Epidermal melanocyte (primary cell): ENCODE measurements at regions not wholly inside any gene's neighbourhood (a gene's known extent, or its start where the extent isn't known, plus 50 kb on each side); places are given as distances from the start of the nearest gene placed in this dataset.
A peak's percentile ranks its signal among the peaks of the same experiment; 100 is the strongest.

Experiments
- DNase-seq: peaks from one replicate; pipeline ENCODE4 v3.0.0; 2011; ENCODE audit warnings: low spot score; ENCODE audit not compliant: insufficient read length

DNA sequence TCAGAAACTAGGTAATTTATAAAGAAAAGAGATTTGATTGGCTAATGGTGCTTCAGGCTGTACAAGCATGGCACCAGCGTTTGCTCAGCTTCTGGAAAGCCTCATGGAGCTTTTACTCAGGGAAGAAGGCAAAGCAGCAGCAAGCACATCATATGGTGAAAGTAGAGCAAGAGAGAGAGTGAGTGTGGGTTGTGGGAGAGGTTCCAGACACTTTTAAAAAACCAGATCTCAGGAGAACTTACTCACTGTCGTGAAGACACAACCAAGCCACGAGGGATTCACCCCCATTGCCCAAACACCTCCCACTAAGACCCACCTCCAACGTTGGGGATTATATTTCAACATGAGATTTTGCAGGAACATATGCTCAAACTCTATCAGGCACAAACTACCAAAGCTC lies 554.6 kb upstream of the TNP1 start:
- no peak for DNase-seq

DNA sequence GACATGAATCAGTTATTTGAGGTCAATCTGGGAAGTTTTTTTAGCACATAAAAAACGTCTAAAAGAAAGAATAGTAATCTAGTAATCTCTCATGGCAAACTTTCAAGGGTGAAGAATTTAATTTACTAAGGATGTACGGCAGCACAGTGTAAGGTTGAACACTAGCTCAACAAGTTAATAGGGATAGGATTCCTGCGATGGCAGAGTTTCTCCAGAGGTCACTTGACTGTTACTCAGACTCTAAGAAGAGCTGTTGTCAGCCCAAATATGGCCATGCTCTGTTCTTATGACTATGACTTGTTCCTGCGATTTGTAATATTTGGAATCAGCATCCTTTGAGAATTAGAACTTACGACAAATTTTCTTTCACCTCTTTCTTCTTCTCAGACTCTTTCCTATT lies 553.3 kb upstream of the TNP1 start:
- DNase-seq, result no peak

- no peak for DNase-seq
Observed at GRCh38 chr2:217412721-217413120, 552.9 kb upstream of the TNP1 start.

DNA sequence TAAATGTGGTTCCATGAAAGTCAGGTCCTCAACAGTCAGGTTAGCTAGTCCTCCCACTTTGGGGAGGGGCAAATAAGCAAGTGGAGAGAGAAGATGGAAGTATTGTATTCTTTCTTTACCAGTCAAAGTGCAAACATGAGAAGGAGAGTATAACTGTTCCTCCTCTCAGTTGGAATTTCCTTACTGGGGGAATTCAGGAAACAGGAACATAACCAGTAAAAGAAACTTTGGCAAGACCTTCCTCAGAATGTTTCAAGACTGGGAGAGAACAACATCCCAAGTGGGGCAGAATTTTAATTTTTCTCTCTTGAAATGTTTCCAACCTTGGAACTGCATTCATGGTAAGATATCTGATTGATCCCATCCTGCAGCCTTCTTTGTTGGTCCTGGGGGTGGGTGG lies 552.4 kb upstream of the TNP1 start:
- DNase-seq, result no peak

GRCh38 chr2:217410681-217410960 lies 550.8 kb upstream of the TNP1 start:
- DNase-seq, result no peak

DNA sequence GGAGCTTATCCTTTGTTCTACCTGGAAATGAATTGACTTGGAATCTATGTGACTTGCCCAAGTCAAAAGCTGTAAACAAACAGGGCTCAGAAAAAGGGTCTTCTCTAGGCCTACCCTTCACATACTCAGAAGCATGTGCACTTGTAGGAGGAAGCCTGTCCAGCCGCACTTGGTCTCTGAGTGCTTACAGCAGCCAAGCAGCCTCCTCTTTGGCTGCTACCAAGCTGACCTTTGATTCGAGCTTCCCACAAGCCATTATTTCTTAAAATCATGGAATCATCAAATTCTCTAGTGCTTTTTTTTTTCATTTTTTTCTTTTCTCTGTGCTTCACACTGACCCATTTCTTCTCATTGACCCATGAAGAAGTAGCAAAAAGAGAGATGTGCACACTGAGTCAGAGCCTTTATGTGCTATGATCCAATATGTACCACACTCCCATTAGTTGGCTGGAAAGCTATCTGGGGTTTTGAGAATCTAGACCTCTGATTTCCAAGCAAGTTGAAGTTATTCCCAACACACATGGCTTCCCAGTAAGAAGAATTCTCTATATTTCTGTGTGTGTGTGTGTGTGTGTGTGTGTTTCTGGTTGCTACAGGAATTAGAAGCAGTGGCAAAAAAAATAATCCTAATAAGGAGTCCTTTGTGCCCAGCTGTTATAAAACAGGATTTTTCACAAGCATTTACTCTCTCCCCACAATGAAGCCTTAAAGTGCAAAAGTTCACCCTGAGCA lies 550.3 kb upstream of the TNP1 start:
- peak; percentile 58 for DNase-seq

DNA sequence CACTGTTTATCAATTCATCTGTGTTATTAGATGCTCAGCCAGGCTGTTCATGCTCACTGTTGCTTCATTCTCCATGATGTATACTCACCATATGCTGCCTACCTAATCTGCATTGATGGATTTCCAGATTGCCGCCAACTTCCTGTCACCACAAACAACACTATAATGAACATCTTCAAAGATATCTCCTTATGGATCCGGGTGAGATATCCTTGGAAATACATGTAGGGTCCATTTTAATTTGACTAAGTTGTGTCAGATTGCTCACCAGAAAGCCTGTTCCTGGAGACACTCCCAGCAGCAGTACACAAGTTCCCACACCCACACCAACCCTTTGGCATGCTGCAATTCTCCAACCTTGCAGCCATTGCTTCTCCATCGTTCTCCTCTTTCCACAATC lies 547.5 kb upstream of the TNP1 start:
- DNase-seq, result no peak

- DNase-seq, result no peak
Observed at GRCh38 chr2:217404236-217404760, 544.4 kb upstream of the TNP1 start.

- no peak for DNase-seq
Observed at GRCh38 chr2:217402761-217403383, 543.0 kb upstream of the TNP1 start.

GRCh38 chr2:217402144-217402543 lies 542.3 kb upstream of the TNP1 start:
- no peak for DNase-seq

- no peak for DNase-seq
Observed at GRCh38 chr2:217399291-217399690, 539.4 kb upstream of the TNP1 start.

- no peak for DNase-seq
Observed at GRCh38 chr2:217398860-217399259, 539.0 kb upstream of the TNP1 start.

DNA sequence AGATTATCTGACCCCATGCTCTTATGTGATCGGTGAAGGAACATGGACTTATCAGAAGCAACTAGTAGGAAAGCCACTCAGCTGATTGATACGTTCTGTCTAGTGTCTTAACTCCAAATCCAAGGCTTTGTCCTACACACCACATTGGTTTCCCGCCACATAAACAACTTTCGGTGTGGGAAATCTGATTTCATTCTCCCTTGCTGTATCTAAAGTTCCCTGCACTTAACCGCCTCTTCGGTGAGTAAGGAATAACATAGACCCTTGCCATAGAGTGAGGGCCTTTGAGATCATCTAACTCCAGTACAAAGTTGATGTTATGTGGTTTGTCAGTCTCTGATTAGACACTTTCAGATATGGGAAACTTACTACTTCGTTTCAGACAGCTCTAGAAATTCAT lies 538.2 kb upstream of the TNP1 start:
- no peak for DNase-seq

GRCh38 chr2:217396586-217396985 lies 536.7 kb upstream of the TNP1 start:
- no peak for DNase-seq

- no peak for DNase-seq
Observed at GRCh38 chr2:217396165-217396564, 536.3 kb upstream of the TNP1 start.

- no peak for DNase-seq
Observed at GRCh38 chr2:217394510-217395351, 534.9 kb upstream of the TNP1 start.

GRCh38 chr2:217393585-217394032 lies 533.7 kb upstream of the TNP1 start:
- DNase-seq, result no peak

DNA sequence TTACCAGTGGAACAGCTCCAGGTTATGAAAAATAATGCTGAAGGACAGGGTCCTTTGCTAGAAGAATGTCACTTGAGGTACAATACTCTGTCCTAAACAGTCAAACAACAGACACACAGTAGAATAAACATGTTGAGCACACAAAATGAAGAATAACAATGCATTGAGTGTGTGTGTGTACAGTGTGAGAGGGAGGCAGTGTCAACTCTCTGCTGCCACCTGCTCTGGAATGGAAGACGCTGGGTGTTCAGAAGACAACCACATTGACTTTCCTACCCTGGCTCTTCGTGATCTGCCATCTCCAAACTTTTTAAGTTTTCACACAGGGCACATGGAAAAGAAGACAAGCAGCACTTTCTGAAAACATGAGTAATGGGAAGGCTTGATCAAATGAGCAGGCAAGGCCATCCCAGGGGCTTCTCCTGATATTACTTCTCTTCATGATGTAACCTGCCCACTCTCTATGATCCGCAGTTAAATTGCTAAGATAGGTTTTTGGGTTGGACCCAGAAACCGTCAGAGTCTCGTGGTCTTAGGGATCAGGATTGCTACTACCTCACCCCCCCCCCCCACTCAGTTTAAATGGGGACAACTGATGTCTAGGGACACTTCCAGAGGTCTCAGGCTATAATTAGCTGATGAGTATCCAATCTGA lies 533.2 kb upstream of the TNP1 start:
- DNase-seq, result no peak

- no peak for DNase-seq
Observed at GRCh38 chr2:217387776-217388387, 528.0 kb upstream of the TNP1 start.

- peak; percentile 7 for DNase-seq
Observed at GRCh38 chr2:217386041-217386440, 526.2 kb upstream of the TNP1 start.

GRCh38 chr2:217383620-217384019 lies 523.8 kb upstream of the TNP1 start:
- DNase-seq, result no peak
